NB4 (cell line): ENCODE measurements at regions not wholly inside any gene's neighbourhood (a gene's known extent, or its start where the extent isn't known, plus 50 kb on each side); places are given as distances from the start of the nearest gene placed in this dataset.

Experiments
- POLR2A ChIP-seq: IDR thresholded peaks from 2 replicates; pipeline ENCODE4 v1.6.1; 2011; ENCODE audit warnings: mild to moderate bottlenecking; ENCODE audit not compliant: insufficient read length; ENCODE audit errors: extremely low read depth
- TF ChIP-seq, protein P1 (sequence below): IDR thresholded peaks from one replicate; pipeline ENCODE4 v1.5.1; 2012; ENCODE audit warnings: low read depth, low read length
- TF ChIP-seq, protein P2 (sequence below): IDR thresholded peaks from 2 replicates; pipeline ENCODE4 v1.6.1; 2011; ENCODE audit warnings: low read depth, low read length

GRCh38 chr3:22745321-22745720, 457.8 kb upstream of the UBE2E2 start:
- TF ChIP-seq, protein P1, sequence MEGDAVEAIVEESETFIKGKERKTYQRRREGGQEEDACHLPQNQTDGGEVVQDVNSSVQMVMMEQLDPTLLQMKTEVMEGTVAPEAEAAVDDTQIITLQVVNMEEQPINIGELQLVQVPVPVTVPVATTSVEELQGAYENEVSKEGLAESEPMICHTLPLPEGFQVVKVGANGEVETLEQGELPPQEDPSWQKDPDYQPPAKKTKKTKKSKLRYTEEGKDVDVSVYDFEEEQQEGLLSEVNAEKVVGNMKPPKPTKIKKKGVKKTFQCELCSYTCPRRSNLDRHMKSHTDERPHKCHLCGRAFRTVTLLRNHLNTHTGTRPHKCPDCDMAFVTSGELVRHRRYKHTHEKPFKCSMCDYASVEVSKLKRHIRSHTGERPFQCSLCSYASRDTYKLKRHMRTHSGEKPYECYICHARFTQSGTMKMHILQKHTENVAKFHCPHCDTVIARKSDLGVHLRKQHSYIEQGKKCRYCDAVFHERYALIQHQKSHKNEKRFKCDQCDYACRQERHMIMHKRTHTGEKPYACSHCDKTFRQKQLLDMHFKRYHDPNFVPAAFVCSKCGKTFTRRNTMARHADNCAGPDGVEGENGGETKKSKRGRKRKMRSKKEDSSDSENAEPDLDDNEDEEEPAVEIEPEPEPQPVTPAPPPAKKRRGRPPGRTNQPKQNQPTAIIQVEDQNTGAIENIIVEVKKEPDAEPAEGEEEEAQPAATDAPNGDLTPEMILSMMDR = no peak
- TF ChIP-seq POLR2A = no peak
- TF ChIP-seq, protein P2, sequence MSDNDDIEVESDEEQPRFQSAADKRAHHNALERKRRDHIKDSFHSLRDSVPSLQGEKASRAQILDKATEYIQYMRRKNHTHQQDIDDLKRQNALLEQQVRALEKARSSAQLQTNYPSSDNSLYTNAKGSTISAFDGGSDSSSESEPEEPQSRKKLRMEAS = no peak
